ENCODE measurements at regions not wholly inside any gene's neighbourhood (a gene's known extent, or its start where the extent isn't known, plus 50 kb on each side); places are given as distances from the start of the nearest gene placed in this dataset.

DNA sequence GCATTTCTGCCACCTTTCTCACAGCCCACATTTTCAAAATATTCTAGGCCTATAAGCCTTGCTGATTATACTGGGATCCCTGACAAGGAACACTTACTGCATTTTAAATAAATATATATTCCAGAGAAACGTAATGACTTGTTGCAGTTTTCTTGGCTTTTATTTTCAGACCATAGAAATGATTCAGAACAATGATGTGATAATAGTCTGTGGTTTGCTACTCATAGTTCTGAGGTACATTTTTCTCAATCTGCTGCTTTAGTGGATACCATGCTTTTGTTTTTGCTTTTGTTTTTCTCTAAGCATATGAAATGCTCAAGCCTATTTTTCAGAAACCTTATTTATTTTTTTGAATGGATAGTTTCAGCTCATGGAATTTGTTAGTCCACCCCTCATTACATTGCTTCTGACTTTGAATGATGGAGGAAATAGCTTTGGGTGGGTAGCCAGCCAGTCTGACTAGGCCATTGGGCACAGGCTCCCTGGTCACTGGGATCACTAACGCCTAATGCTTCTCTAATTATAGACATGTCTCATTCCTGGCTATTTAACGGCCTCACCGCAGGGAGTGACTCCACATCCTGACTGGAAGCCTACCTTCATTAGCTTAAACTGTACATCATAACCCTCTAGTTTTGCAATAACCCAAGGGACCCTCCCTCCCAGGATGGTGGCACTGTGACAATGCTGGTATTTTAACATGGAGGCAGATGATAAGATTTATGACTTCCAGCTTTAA, 66.1 kb downstream of the MBL2 start:
- ATAC-seq, result peak; percentile 16; the same call in 1 of the 3 replicates
- TF ChIP-seq ZFP3 (CRISPR knock-in tag; IDR thresholded peaks at IDR 0.05) (no peak), ZC3H10 (CRISPR knock-in tag; IDR thresholded peaks at IDR 0.05) (no peak), ZNF565 (CRISPR knock-in tag; conservative IDR thresholded peaks at IDR 0.05; ENCODE audit: low read depth) (no peak), TCF4 (CRISPR knock-in tag; IDR thresholded peaks at IDR 0.05; ENCODE audit: borderline replicate concordance) (no peak), RARB (CRISPR knock-in tag; IDR thresholded peaks at IDR 0.05) (no peak), CSDC2 (CRISPR knock-in tag; IDR thresholded peaks at IDR 0.05) (no peak), PPARA (CRISPR knock-in tag; IDR thresholded peaks at IDR 0.05; ENCODE audit: borderline replicate concordance) (no peak)
- TF ChIP-seq, protein P1, sequence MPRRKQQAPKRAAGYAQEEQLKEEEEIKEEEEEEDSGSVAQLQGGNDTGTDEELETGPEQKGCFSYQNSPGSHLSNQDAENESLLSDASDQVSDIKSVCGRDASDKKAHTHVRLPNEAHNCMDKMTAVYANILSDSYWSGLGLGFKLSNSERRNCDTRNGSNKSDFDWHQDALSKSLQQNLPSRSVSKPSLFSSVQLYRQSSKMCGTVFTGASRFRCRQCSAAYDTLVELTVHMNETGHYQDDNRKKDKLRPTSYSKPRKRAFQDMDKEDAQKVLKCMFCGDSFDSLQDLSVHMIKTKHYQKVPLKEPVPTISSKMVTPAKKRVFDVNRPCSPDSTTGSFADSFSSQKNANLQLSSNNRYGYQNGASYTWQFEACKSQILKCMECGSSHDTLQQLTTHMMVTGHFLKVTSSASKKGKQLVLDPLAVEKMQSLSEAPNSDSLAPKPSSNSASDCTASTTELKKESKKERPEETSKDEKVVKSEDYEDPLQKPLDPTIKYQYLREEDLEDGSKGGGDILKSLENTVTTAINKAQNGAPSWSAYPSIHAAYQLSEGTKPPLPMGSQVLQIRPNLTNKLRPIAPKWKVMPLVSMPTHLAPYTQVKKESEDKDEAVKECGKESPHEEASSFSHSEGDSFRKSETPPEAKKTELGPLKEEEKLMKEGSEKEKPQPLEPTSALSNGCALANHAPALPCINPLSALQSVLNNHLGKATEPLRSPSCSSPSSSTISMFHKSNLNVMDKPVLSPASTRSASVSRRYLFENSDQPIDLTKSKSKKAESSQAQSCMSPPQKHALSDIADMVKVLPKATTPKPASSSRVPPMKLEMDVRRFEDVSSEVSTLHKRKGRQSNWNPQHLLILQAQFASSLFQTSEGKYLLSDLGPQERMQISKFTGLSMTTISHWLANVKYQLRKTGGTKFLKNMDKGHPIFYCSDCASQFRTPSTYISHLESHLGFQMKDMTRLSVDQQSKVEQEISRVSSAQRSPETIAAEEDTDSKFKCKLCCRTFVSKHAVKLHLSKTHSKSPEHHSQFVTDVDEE (CRISPR knock-in tag; IDR thresholded peaks at IDR 0.05), result no peak
